A172 (cell line): ENCODE measurements at regions not wholly inside any gene's neighbourhood (a gene's known extent, or its start where the extent isn't known, plus 50 kb on each side); places are given as distances from the start of the nearest gene placed in this dataset.
A peak's percentile ranks its signal among the peaks of the same experiment; 100 is the strongest.
"Not testable (repeated sequence)": the region's sequence is repeated elsewhere in the genome, so short reads cannot be mapped to it uniquely, and the experiment has no call there.

Experiments used
- DNase-seq: peaks from one replicate; pipeline ENCODE4 v3.0.0-alpha.2; 2015; ENCODE audit warnings: low spot score

DNA sequence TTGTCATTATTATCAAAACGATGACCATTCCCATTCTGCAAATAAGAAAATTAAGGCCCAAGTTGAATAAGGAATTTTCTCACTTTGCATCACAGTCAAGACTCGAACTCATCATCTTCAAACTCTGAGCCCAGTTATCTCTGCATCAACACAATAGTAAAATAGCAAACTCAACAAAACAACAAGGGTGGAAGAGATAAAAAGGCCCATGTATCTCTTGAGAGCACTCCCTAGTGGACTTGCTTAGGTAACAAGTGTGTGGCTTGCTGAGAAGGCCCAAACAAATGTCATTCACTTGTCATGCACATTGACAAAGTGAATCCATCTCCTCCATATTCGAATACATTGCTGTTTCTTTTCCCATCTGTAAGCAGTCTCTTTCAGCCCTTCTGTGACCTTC lies 412.0 kb upstream of the MAF start:
- DNase-seq, result no peak

DNA sequence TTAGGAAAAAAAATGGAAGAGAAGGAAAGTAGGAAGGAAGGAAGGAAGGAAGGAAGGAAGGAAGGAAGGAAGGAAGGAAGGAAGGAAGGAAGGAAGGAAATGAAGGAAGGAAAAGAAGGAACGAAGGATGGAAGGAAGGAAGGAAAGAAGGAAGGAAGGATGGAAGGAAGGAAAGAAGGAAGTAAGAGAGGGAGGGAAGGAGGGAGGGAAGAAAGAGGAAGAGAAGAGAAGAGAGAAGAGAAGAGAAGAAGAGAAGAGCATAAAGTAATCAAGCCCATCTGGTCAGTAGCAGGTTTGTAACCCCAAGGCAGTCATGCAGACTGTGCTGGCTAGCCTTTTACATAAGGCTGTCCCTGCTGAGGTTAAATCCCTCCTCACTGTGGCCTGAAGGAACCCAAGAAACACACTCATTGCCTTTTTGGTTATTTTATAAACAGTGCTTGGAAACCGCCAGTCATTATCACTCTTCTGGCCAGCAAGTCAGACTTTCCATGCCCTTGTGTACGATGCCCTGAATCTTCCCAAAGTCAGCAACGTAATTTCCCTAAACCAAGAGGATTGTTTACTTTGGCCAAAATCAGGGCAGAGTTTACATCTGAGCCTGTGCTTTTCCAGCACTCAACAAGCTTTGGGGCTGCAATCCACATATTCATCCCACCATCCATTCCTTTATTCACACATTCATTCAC lies 409.6 kb upstream of the MAF start:
- DNase-seq, result no peak

DNA sequence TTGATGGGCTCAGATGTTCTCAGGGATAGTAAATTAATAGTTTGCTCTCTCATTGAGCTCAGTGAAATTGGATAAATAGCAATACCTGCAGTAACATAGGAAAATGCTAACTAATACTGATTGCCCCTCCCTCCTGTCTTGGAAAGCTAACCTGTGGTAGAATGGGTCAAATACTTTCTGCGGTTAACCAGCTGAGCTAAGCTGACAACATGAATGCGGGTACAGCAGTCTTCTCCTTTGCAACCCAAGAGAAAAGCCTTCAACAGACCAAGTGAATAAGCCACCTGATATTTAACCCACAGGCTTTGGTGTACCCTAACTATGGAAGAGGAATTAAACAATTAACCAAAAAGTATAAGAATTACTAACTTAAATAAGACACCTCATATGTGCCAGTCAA lies 408.3 kb upstream of the MAF start:
- DNase-seq, result no peak

DNA sequence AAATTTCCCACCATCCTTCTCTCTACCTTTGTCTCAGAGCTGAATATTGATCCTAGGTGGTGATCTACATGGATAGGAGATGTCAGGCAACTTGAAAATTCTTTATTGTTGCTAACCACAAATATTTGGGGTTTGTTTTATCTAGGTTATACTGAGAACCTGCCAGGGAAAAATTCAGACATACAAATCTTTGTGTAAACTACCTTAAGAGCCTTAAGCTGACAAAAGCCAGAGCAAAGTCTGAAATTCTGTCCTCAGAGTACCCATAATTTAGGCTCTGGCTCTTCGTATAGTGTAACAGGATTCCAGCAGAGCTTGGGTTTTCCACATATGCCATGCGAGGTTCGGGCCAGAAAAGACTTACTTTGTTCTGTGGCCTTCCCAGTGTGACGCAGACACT lies 406.7 kb upstream of the MAF start:
- no peak for DNase-seq

DNA sequence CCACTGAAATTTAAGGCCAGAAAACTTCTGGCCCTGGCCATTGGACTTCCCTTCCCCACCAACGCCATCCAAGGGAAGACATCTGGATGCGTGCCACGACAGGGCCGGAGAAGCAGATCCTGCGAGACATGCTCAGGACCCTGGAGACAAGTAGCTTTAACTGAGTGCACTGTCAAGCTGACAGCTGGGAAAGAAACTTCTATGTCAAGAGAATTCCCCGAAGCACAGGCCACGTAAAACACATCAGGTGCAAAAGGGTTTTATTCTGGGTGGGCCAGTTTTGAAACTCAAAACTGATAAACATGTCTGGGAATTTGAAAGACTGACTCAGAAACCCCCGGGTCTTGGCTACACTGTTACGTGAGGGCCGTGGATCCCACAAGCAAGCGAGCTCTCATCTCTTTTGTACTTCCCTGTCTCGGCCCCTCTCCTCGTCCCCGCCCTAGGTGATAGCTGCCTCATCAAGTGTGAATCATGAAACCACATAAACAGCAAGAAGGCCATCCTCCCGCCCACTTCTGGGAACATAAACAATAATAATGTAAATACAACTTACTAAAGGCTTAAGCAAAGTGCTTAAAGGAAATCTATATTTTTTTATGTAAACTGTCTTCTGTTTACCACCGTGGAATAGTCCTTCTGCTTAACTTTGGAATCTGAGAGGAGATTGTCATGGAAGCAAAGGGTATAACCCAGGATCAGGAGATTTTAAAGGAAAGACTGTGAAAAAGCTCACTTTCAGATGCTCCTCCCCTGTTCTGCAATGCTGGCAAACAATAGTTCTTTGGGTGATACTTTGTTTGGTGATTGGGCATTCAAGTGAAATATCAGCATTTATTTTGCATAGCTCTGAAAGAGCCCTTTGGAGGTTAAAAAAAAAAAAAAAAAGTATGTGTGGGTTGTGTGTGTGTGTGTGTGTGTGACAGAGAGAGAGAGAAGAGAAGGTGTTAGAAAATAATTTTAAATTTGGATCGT lies 406.0 kb upstream of the MAF start:
- peak; percentile 70 for DNase-seq

DNA sequence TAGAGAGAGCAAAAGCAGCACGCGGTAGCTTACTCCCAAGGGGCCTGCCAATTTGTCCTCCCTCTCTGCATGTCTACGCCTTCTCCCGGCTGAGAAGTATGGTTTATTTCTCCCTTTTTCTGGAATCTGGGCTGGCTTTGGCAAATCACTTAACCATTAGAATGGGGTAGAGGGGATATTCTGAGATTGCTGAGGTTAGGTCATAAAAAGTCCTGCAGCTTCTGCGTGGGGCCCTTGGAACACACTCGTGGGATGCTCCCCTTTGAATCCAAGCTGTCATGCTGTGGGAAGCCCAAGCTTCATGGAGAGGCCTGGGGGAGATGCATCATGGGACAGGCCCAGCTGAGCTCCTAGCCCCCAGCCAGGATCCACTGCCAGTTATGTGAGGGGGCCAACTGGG lies 403.6 kb upstream of the MAF start:
- DNase-seq, result no peak

DNA sequence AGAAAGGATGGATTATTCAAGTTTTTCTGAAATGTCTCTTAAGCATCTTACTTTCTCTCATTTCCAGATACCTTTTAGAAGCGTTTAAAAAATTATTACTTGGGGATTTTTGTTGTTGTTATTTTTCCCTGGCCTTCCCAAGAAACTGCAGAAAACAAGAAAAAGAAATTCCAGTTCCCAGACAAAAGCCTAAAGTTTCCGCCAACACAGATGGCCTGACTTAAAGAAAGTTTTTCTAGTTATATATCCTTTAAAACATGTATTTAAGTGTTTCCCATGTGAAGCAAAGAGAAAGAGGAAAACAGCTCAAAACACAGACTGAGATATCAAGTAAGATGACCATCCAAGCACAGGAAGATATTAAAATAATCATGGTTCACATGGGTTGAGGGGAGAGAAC lies 401.7 kb upstream of the MAF start:
- no peak for DNase-seq

DNA sequence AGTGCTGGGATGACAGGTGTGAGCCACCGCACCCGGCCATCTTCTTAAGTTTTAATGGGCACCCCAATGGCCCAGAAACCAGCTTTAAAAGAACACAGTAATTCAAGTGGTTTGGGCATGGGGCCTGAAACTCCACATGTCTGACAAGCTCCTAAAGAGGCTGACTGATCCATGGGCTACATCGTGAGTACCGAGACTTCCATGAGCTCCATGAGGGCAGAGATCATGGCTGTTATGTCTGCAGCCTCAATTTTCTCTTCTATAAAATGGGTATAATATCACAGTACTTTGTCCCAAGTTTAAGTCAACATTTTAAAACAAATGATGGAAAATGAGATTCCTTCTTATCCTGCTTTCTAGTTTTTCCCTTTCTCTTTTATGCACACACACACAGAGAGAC lies 397.6 kb upstream of the MAF start:
- DNase-seq, result no peak

DNA sequence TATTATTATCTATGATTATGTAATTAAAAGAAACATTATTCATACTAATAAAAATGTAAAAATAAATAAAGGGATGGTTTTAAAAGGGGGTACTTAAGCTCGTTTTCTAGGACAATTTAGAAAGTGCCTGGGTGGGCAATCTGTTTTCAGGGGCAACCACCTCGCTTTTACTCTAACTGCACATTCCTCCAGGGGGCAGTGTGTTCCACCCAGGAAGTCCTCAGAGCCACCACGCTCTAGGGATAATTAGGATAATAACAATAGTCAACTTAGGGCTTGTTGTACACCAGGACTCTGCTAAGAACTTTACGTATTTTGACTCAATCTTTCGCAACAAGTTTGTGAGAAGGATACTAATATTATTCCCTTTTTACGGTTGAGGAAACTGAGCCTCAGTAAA lies 396.7 kb upstream of the MAF start:
- no peak for DNase-seq

DNA sequence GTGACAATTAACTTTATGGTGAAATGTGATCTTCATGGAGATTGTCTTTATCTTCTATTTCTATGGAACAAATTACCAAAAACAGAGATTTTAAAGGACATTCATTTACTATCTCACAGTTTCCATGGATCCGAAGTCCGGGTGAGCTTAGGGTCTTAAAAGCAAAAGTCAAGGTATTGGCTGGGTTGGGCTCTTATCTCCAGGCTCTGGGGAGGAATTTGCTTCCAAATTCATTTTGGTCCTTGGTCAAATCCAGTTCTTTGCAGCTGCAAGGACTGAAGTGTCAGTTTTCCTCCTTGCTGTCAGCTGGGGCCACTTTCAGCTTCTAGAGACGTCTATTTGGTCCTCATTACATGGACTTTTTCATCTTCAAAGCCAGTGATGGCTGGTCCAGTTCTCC lies 395.8 kb upstream of the MAF start:
- DNase-seq, result no peak

DNA sequence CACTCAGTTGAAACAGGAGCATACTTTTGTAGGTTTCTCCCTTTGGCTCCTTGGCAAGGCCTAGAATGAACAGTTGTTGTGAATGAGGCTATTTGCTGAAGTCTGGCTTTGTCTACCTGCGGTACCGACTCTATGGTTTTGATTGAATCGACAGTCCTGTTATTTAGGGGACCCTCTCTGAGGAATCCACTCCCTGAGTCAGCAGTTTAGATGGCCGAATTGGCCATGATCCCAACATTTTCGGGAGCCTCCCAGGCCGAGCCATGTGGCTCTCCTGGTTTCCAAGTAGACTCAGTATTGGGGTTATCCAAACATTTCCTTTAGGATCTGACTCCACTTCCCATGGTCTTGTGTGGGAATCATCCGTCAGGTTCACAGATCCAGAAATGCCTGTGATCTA lies 394.8 kb upstream of the MAF start:
- no peak for DNase-seq

DNA sequence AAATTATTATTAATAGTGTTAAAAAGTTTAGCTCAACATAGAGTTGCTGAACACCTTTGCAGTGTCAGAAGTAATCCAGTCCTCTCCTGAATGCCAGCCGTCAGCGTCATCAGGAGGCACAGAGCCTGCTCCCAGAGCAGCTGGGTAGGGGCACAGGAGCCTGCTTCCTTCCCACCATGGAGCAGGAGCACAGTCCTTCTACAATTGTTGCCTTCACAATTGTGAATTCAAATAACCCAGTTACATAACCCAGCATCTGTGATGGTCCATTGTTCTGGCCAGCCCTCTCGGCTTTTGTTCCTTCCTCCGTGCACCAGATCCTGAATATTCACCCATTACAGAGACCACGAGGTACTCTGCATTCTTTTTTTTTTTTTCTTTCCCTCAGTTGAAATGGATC lies 393.9 kb upstream of the MAF start:
- no peak for DNase-seq

DNA sequence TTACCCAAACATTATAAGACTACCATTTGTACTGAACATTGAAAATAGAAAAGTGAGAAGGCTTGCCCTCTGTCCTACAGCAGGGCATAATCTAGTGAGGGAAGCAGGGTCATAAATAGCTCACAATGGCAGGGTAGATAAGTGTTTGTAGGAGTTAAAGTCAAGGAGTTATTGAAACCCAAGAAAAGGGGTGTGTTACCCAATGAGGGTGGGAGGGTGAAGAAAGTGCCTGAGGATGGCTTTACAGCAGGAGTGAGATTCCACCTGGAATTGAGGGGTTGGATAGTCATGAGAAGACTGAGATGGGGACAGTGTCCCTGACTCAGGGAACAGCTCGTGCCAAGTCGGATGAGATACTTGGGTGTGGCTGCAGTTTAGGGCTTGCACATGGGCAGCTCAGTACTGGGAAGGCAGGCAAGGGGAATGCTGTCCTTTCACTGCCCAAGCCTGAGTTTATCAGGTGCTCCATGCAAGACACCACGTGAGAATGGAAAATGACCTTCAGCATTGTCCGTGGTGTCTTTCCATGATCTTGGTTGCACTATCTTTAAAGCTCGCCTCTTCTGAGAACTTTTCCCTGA lies 393.2 kb upstream of the MAF start:
- no peak for DNase-seq

DNA sequence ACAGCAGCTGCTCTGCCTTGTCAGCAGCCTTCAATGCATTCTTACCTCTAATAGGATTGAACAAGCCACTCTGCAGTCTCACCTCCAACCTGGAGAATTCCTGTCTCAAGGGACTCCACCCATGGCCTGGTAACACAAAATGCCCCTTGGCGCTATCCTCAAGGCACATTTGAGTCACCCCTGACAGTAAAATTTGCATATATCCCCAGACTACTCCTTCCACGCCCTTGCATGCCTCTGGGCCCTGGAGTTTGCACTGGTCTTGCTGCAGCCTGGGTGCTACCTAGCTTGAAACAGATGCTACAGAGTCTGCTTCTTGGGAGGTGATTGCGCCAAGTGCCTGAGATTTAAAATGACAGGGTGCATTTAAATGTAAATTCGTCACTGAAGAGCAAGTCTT lies 391.4 kb upstream of the MAF start:
- no peak for DNase-seq

DNA sequence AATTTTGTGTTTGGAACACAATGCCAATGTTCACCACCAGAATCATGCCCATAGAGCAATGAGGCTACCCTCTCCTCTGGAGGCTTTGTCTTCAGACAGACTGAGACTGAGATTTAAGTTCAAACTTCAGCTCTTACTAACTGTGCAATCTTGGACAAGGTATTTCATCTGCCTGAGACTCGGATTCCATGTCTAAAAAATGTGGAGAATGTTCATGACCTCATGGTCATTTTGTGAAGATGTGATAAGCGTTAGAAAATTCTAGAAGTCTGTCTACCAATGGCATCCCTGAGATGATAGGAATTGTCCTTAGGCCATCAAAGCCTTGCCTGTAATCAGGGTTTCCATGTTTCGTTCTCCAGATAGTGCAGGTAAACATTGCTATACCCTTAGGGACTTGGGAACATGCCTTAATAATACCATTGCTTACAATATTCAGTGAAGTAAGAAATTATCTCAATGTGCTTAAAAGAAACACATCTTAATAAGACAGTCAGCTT lies 388.2 kb upstream of the MAF start:
- no peak for DNase-seq

DNA sequence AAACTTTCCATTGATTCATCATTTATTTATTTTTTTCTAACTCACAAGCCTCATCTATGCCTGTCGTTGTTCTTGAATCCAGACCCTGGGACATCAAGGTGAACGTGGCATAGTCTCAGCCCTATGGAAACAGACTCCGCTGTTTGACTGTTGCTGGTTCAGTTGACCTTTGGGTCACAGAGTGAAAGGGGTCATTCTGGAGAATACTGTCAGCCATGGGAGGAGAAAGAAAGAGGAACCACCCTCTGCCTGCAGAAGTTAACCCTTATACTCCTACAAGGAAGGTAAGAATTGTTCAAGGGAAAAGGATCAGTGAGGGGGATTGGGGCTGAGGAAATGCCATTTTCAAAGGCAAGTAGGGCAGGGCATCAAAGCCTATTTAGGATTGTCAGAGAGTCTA lies 387.6 kb upstream of the MAF start:
- DNase-seq, result no peak

DNA sequence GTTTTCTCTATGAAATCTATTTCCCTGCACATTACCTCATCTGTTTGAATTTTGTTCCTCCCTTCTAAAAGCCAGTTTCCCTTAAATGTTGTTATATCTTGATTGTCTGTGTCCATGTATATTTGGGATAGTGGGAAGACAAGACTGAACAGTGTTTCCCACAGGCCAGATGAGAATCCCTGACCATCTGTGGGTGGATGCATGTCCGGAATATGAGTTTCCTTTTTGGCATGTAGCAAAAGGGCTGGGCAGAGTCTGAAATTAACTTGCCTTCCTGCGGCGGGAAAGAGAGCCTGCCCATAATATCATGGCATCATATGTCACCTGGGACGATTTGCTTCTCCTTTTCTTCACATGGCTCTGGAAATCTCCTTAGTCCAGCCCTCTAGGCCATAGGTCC lies 385.8 kb upstream of the MAF start:
- DNase-seq, result no peak

DNA sequence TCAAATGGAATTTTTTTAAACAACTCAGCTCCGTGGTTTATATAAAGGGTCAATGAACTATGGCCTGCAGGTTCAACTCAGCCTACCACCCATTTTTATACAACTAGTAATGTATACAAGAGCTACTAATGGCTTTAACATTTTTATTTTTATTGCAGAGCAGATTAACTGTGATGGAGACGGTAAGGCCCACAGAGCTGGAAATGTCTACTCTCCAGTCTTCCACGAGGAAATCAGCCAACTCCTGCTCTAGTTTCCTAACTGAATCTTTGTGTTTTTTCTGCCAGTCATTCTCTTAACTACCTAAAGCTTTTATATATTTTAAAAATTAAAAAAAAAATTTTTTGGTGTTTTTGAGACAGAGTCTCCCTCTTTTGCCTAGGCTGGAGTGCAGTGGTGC lies 385.1 kb upstream of the MAF start:
- DNase-seq, result no peak

DNA sequence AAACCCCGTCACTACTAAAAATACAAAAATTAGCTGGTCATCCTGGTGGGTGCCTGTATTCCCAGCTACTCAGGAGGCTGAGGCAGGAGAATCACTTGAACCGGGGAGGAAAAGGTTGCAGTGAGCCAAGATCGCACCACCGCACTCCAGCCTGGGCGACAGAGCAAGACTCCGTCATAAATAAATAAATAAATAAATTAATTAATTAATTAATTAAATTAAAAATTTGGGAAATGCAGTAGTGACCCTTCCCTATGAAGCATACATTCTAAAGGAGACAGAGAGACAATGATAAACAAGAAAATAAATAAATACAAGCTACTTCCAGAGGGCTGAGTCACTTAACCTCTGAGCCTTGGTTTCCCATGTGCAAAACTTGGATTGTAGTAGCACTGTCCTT lies 383.6 kb upstream of the MAF start:
- not testable (repeated sequence) for DNase-seq

DNA sequence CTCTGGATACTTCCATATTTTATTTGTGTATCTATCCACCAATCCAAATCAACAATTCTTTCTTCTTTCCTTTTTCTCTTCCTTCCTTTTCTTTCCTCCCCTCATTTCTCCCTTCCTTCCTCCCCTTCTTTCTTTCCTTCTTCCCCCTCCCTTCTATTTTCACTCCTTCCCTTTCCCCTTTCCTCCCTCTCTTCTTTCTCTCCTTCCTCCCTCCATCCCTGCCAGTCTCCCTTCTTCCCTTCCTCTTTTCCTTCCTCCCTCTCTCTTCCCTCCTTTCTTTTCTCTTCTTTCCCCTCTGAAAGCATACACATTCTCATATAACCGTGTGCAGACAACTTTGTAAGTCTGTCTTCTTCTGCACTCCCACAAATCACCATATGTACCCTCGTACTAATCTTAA lies 382.3 kb upstream of the MAF start:
- no peak for DNase-seq

DNA sequence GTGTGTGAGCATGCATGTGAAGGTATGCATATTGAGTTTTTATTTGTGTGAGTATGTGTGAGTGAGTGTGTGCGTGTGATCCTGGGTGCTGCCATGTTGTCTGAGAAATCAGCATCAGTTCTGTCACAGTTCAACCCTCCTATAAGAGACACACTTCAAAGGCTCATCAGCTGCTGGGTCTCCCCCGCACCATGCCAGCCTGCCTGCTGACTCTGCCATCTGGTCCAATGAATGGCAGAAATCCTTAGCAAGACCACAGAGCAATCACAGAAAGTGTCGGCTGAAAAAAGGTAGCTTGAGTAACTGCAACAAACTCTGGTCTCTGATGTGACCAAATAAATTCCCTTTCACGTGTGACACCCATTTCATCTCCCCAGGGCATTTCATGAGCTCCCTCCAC lies 381.8 kb upstream of the MAF start:
- DNase-seq, result no peak

DNA sequence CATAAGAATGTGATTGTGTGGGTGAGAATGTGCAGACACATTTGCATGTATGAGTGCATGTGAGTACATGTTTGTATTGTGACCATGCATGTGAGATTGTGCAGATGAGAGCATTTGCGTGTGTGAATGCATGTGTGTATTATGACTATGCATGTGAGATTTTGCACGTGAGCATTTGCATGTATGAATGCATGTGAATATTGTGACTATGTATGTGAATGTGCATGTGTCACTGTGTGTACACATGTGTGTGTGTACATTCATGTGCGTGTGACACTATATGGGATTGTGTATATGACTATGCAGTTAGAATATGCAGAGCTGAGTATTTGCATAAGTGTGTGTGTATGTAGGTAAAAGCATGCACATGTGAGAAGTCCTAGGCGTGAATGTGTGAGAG lies 381.3 kb upstream of the MAF start:
- no peak for DNase-seq
